ENCODE measurements at regions not wholly inside any gene's neighbourhood (a gene's known extent, or its start where the extent isn't known, plus 50 kb on each side); places are given as distances from the start of the nearest gene placed in this dataset.
"Not testable (repeated sequence)": the region's sequence is repeated elsewhere in the genome, so short reads cannot be mapped to it uniquely, and the experiment has no call there.

GRCh38 chr11:42949738-42950376 lies 361.9 kb upstream of the API5 start:
- TF ChIP-seq EP300, CTCF (IDR thresholded peaks at IDR 0.05): not testable (repeated sequence)
